ENCODE measurements at regions not wholly inside any gene's neighbourhood (a gene's known extent, or its start where the extent isn't known, plus 50 kb on each side); places are given as distances from the start of the nearest gene placed in this dataset.

DNA sequence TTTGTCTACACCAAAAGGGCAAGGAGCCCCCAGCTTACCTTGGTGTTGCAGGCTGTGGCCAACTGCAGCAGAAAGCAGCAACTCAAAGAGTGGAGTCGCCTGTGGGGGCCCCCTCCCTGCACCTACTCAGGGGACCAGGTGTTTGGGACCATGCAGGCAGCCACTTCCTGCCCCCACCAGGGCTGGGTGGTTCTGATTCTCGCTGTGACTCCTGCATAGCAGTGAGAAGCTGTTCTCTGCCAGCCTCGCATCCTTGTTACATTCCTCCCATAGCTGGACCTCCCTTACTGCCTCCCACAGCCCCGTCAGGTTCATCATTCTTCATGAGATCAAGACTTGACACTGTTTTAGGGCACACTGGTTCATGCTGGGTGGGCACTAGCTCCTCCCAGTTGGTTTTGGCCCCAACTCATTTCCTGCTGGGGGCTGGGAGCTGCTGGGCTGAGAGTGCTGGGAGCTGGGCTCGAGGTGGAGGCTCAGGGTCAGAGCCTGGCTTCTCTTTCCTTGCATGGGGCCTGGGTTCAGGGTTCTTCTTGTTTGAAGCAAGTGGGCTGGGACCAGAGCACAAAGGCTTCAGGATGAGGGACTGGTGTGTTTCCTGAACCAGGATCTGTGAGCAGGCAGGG, 146.9 kb upstream of the C1orf174 start:
- DNase-seq = no peak

DNA sequence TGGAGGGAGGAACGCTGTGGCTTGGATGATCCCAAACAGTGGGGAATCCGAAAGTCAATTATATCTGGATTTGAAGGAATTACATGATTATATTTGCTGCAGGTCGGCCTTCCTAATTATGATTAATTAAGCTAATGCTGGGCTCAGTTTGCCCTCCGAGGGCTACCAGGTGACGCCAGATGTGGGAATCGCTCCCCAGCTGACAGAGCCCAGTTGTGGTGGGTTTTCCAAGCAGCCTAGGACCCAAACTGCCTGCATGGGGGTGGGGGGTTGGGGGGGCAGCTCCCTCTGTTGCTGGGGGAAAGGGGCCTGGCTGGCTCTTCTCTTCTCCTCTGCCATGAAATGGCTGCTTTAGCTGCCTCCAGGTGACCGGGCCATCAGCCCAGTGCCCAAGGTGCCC, 147.6 kb upstream of the C1orf174 start:
- no peak for DNase-seq

DNA sequence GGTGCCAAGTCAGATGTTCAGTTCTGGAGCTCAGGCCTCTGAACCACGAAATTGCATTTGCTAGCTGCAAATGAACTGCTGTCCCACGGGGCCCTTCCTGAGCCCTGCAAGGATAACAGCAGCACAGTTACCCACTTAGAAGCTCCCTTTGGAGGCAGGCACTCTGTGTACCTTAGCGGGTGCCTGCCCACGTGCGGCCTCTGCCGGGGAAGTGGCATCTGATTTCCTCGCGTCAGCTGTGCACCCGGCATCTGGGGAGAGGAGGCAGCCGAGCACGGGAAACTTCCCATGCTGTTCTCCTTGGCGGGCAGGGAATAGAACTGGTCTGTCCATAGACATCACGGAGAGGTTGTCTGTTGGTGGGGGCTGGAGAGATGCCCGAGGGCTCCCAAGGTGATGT, 148.0 kb upstream of the C1orf174 start:
- DNase-seq = peak in 1 of 3 experiments; percentile 25

DNA sequence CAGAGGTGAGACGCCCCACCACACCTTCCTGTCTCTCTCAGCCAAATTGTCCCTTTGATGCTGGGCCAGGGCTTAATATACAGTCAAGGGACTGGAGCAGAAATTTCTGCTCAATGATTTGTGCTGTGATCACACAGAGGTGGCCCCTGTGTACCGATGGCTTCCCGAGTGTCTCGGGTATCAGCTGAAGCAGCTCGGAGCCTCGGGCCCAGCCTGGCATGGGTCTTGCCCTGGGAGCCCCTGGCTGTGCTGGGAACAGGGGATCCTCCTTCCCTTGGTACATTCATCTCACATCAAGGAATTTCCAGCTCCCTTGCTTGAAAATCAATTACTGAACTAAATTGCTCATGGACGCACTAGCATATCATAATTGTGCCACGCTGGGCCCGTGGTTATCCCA, 148.8 kb upstream of the C1orf174 start:
- DNase-seq = no peak

DNA sequence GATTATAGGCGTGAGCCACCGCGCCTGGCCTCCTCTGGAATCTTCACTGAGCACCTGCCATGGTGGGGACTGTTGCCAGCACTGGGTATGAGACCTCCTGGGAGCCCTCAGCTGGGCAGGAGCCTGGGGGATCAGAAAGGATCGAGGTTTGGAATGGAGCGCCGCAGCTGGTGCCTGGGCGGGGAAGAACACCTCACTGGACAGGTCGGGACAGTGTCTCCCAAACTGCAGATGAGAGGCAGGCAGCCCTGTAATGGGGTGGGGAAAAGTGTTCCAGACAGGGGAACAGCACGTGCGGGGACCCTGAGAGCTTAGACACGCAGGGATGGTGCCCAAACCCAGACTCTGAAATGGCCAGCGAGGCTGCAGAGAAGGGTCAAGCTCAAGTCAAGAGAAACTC, 150.9 kb upstream of the C1orf174 start:
- no peak for DNase-seq

DNA sequence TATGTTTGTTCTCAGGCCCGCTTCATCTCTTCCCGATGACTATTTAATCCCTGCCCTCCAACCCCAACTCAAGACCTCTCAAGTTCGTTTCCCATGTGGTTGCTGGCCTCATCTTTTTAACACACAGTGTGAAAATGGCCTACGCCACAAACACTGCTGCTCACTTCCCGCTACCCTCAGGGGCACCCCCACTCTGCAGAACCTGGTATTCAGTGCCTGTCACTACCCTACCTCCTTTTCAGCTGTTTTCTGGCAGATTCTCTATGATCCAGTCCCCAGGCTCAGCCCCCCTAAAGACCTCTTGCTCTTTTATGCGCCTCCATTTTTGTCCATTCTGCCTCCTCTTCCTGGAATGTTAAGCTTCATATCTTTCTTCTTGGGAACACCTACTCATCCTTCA, 152.6 kb upstream of the C1orf174 start:
- no peak for DNase-seq

DNA sequence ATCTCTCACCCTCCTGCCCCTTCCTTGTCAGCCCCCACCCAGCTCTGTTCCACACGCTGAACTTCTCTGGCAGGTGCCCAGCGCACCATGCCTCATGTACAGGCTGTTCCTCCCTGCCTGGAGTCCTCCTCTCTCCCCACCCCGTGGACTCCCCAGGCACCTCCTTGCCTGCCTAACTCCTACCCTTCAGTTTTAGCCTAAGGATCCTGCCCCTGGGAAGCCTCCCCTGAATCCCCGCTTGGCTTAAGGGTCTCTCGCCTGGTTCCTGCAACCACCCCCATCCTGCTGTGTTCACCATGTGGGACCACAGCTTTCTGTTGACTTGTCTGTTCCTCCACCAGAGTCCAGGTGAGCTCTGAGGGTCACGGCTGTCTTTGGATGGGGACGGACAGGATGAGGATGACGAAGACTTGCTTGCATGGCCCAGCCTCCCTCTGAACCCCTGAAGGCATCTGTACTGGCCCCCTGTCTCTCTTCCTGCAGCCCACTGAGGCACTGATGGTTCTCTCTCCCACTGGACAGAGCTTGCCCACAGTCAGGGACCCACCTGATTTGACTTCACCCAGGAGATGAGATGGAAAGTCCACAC, 153.2 kb upstream of the C1orf174 start:
- no peak for DNase-seq

DNA sequence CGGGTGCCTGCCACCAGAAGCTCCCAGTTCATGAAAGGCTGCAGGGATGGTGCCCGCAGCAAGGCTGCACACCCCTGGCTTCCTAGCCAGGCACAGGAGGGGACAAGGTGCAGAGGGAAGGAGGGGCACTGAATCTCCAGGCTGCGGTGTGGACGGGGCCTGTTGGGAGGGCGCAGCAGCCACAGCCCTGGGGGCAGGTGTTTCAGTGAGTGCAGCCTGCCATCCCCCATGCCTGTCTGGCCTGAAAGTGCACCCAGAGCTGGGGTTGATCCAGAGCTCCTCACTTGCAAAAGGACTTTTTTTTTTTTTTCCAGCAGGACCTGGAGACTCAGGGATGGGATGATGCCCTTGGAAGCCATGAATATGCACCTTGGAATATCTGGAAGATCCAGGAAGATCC, 153.7 kb upstream of the C1orf174 start:
- no peak for DNase-seq

DNA sequence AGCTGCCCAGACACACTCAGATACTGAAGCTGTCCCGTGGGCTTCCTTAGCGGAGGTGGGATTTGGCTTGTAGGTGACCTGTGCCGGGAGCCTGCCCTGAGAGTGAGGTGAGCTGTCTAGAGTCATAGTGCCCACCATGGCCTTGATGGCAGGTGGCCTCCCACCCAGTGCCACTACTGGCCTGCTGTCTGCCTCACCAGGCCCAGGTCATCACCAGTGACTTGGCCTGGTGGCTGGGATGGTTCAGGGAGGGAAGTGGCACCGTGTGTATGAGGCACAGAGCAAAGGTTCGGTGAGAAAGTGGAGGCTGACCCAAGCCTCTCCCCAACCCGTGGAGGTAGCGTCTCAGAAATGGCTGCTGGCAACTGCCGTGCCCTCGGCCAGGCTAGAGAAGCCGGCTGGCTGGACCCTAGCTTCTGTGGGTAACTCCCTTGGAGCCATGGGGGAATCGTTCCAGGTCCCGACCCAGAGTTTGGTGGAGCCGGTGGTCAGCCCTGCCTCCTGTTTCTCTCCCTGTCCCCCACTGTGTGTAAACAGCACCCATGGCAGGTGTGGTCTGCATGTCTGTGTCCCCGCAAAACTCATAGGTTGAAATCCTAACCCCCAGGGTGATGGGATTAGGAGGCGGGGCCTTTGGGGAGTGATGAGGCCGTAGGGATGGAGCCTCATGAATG, 155.4 kb upstream of the C1orf174 start:
- DNase-seq = no peak

DNA sequence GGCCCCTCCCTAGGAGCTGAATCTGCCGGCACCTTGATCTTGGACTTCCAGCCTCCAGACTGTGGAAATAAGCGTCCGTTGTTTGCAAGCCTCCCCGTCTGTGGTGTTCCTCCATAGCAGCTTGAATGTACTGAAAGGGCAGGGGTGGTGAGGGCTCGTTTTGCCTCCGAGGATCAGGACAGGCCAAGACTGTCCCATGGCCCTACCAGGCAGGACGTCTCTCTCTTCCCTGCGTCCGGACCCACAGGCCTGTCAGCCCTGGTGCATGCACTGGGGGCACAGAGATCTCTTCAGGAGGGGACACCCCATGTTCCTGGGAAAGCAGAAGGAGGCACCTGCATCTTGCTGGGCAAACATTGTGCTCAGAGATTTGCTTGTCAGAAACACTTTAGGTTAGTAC, 156.3 kb upstream of the C1orf174 start:
- no peak for DNase-seq

DNA sequence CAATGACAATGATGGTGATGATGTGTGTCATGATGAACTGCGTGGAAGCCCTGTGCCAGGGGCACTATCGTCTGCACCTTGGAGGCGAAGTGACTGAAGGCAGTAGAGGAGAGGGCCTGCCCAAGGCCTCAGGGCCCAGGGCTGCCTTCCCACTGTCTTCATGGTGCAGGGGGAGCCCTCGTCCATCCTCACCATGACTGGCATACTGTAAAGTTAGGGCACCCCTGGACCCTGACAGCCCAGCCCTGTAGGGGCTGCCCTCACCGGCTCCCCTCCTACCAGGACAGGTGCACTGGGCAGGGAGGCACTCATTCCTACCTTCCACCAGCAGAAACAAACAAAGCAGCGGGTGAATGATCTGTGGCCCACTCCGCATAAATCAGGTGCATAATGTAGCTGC, 156.9 kb upstream of the C1orf174 start:
- DNase-seq = no peak

DNA sequence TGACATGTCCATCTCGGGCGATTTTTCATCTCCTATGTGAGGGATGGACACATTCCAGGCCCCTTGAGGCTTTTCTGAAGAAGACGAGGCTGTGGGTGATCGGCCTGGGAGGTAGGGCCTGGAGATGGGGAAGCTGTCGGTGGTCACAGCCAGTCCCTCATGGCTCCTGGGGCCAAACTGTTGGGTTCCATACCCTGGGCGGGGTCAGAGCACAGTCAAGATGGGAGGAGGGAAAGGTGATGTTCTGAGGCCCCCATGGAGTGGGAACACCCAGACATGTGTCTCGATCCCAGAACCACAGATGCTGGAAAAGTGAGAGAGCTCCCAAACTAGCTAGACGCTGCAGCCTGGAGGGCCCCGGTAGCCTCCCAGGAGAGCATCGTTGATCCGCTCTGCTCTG, 157.5 kb upstream of the C1orf174 start:
- DNase-seq = no peak

DNA sequence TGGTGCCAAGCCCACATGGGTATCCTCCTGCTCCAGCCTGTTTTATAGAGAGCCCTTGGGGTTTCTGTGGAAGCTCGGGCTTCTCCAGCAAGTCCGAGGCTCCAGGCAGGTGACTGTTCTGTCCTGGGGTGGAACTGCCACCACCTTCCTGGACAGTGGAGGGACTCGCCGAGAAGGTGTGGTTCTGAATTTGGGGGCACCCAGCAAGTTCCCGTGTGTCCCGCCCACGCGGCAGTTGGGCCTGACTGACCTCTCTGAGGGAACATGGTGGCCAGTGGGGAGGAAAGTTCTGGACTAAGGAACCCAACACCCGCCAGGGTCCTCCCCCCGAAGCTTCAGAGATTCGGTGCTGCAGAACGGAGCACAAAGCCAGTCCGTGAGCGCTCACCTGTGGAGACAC, 158.1 kb upstream of the C1orf174 start:
- DNase-seq = no peak

DNA sequence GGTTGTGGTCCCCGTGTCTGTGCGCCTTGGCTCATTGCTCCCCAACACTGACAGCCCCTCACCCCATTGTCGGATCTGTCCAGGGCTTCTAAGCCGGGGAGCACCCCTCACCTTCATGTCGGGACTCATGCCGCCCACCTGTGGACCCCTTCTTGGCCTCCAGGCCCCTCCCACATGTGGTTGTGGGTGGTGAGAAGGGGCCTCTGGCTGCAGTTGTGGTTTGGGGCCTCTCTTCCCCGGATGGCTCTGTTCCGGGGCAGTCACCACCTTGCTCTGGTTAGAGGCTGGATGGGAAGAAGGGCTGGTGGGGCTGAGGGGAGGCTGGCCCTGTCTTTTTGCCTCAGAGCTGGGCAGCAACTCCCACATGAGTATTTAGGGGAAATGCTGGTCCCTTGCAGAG, 158.6 kb upstream of the C1orf174 start:
- DNase-seq = no peak

DNA sequence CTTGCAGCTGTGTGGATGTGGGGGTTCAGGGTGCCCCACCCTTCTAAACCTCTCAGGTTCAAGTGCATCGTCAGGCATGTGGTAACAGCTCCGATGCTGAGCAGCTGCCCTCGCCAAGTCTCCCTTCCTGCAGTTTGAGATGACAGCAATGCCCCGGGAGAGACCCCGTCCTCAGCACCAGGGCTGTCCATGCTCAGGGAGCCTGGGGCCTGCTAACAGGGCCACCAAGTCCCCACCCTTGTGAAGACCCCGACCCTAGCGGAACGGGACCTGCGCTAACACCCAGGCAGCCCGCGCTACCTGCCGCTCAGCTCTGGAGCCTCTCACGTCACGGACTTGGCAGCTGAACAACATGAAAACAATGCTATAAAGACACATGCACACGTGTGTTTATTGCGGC, 159.2 kb upstream of the C1orf174 start:
- no peak for DNase-seq

DNA sequence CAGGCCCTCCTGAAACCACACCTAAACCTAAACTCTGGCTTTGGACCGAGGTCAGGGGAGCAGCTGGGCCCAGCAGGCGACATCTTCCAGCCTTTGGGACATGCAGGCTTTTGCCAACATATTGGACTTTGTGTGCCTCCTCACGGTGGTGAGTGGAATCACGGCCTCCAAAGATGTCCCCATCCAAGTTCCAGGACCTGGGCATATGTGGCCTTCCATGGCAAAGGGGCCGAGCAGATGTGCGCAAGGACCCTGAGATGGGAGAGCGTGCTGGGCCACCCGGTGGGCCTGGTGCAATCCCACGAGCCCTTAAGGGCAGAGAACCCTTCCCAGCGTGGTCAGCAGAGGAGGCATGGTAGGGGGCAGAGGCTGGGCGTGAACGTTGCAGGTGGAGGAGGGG, 160.8 kb upstream of the C1orf174 start:
- no peak for DNase-seq

DNA sequence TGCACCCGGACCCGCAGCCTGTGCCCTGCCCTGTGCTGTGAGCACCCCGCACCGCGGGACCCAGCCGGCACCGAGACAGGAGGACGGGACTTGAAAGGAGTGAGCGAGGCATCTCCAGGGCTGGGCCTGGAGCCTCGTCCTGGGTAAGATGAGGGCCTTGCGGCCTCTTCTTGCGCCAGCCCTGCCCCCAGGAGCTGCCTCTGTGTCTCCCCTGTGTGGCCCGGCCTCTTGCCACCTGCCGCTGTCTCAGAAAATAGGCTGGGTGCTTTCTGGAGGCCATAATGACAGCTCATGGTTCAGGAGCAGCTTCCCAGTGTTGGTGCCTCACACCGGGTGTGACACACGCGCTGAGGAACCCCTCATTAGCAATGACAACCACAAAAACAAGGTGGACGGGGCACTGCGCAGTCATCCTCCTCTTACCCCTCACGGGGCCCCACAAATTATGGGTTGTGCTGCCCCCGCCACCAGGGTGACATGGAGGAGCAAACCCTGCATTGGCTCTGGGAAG, 161.5 kb upstream of the C1orf174 start:
- DNase-seq = no peak

DNA sequence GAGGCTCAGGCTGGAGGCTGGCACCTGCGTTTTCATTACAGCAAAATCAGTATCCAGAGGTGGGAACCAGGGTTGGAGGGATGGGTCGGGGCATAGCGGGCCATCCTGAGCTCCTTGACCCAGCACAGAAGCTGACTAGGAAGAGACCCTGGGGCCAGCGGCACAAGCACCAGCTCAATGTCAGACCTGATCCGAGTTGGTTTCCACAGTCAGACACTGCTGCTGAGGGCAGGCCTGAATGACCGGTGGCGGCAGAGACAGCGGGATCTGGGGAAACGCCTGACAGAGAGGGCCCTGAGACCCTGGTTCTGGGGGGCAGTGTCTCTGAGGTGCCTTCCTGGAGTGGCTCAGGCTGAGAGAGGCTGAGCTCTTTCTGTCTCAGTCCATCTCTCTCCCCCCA, 162.0 kb upstream of the C1orf174 start:
- DNase-seq = no peak

DNA sequence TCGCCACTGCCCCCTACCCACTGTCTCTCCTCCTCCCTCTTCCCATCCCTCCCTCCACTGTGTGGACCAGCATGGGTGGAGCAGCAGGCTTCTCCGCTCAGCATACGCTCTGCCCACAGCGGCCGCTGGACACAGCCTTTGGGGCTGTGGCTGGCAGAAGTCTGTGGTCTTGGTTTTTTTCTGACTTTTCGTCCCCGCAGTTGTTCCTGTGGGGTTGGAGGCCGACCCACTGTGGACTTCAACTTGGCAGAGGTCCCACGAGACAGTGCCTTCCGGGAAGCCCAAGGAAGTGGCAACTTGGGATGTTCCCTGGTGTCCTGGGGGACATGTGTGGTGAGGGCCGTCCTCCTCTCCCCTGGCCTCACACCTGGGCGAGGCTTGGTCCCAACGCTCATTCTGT, 162.5 kb upstream of the C1orf174 start:
- no peak for DNase-seq

DNA sequence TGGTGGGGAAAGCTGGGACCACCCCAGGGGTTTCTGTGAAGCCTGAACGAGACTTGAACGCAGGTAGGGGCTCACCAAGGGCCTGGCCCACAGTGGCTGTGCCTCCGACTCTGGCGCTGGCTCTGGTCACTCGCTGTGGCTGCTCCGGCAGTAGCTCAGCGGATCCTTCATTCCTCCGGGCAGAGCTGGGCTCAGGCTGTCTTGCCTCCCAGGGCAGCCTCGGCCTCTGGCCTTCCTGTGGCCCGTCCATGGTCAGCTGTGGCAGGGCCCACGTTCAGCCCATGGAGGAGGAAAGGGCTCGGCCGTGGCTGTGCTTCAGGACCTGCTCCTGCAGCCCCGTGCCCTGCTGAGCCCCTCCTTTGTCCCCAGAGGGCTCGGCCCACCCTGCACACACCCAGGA, 162.9 kb upstream of the C1orf174 start:
- DNase-seq = no peak

DNA sequence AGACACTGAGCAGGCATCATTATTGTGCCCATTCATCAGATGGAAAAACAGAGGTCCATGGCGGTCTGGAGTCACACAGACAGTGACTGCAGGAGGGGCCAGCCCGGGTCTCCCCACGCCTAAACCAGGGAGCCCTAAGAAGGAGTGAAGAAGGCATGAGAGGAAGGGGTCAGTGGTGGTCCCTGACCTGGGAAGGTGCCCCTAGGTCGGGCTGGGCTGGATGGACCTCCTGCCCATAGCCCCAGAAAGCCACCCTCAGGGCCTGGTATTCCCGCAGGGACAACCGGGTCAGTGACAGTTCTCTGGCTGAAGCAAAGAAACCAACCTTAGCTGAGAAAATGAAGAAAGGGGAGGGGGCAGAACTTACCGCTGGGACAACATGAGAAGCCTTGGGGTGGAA, 163.4 kb upstream of the C1orf174 start:
- DNase-seq = no peak

DNA sequence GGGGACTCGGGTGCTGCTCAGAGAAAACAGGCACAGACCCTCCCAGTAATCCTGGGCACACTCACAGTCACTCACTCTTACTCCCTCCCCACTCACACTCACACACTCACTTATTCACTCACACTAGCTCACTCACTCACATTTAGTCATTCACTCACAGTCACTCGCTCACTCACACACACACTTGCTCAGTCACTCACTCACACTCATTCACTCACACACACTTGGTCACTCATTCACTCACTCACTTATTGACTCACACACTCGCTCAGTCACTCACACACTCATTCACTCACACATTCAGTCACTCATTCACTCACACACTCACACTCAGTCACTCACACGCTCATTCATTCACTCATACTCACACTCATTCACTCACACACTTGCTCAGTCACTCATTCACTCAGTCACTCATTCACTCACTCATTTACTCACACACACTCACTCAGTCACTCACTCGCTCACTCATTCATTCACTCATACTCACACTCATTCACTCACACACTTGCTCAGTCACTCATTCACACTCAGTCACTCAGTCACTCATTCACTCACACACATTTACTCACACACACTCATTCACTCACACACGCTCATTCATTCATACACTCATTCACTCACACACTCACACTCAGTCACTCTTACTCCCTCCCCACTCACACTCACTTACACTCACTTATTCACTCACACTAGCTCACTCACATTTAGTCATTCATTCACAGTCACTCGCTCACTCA, 164.2 kb upstream of the C1orf174 start:
- peak in 1 of 3 experiments; percentile 22 for DNase-seq

DNA sequence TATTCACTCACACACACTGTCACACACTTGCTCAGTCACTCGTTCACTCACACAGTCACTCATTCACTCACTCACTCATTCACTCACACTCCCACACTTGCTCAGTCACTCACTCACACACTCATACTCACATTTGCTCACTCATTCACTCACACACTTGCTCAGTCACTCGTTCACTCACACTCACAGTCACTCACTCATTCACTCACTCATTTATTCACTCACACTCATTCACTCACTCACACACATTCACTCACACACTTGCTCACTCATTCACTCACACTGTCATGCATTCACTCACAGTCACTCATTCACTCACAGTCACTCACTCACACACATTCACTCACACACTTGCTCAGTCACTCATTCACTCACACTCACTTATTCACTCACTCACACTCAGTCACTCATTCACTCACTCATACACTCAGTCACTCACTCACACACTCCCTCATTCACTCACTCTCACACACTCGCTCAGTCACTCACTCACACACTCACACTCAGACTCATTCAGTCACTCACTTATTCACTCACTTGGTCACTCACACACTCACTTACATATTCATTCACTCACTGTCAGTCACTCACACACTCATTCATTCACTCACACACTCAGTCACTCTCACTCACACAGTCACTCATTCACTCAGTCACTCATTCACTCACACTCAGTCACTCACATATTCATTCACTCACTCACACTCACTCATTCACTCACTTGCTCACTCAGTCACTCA, 167.0 kb upstream of the C1orf174 start:
- DNase-seq = no peak

Data from NCI-H1417 (cell line).